G401.6 (cell line): ENCODE measurements at regions not wholly inside any gene's neighbourhood (a gene's known extent, or its start where the extent isn't known, plus 50 kb on each side); places are given as distances from the start of the nearest gene placed in this dataset.

Source experiments
- FAIRE-seq: peaks from 2 replicates; lab custom pipeline; 2012; peaks lifted over from hg19 to GRCh38; lab: Jason Lieb, UNC

- FAIRE-seq = no peak
Observed at GRCh38 chr5:116637149-116637740, 62.6 kb upstream of the SEMA6A start.

- FAIRE-seq = no peak
Observed at GRCh38 chr5:116632890-116633289, 58.3 kb upstream of the SEMA6A start.

GRCh38 chr5:116631147-116631546, 56.5 kb upstream of the SEMA6A start:
- FAIRE-seq = no peak

GRCh38 chr5:116629168-116629567, 54.5 kb upstream of the SEMA6A start:
- FAIRE-seq = no peak

- FAIRE-seq = no peak
Observed at GRCh38 chr5:116626945-116627679, 52.5 kb upstream of the SEMA6A start.

- no peak for FAIRE-seq
Observed at GRCh38 chr5:116626272-116626723, 51.7 kb upstream of the SEMA6A start.
